ENCODE measurements at regions not wholly inside any gene's neighbourhood (a gene's known extent, or its start where the extent isn't known, plus 50 kb on each side); places are given as distances from the start of the nearest gene placed in this dataset.

DNA sequence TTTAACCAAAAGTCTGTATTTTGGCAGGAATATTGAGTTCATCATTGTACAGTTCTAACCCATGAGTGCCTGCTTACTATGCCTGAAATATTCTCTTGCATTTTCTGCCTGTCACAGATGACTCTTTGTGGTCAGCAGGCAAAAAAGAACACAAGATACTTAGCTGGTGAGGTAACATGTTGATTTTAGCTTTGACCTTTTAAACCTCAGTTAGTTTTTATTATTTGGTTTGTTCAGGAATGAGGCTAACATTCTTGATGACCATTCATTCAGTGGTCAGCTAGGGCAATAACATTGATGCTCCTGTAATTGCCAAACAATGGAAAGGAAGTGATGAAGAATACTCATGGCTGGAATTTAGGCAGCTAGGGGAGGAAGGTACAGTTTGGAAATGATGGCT, 491.2 kb downstream of the PIK3C3 start:
- H3K36me3 Mint-ChIP-seq (ENCODE audit: low read depth) = peaks cover 19% of the 10 kb centered on the region
- TF ChIP-seq CTCF (IDR thresholded peaks at IDR 0.05) = no peak
- no peak overlapping the region for H3K4me3 Mint-ChIP-seq
- H3K27ac Mint-ChIP-seq = no peak overlapping the region
- no peaks in the 10 kb centered on the region for H3K27me3 Mint-ChIP-seq (ENCODE audit: low read depth, poor library complexity)
- peaks cover 34% of the 10 kb centered on the region for H3K9me3 Mint-ChIP-seq
- no peaks in the 10 kb centered on the region for H3K4me1 Mint-ChIP-seq
- DNase-seq = no peak

DNA sequence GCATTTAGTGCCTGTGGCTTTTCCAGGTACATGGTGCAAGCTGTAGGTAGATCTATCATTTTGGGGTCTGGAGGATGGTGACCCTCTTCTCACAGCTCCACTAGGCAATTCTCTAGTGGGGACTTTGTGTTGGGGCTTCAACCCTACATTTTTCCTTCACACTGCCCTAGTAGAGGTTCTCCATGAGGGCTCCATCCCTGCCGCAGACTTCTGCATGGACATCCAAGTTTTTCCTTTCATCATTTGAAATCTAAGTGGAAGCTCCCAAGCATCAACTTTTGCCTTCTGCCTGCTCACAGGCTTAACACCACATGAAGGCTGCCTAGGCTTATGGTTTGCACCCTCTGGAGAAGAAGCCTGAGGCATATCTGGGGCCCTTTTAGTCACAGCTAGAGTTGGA, 492.7 kb downstream of the PIK3C3 start:
- Mint-ChIP-seq H3K27me3 (ENCODE audit: low read depth, poor library complexity) (no peaks in the 10 kb centered on the region), H3K36me3 (ENCODE audit: low read depth) (peaks cover 19% of the 10 kb centered on the region), H3K27ac (no peak overlapping the region), H3K9me3 (peaks cover 34% of the 10 kb centered on the region), H3K4me1 (no peaks in the 10 kb centered on the region), H3K4me3 (no peak overlapping the region)
- TF ChIP-seq CTCF (IDR thresholded peaks at IDR 0.05) = no peak
- no peak for DNase-seq

- H3K27ac Mint-ChIP-seq = no peak overlapping the region
- H3K27me3 Mint-ChIP-seq (ENCODE audit: low read depth, poor library complexity) = no peaks in the 10 kb centered on the region
- H3K36me3 Mint-ChIP-seq (ENCODE audit: low read depth) = no peaks in the 10 kb centered on the region
- no peaks in the 10 kb centered on the region for H3K9me3 Mint-ChIP-seq
- no peak overlapping the region for H3K4me3 Mint-ChIP-seq
- DNase-seq = no peak
- no peak for TF ChIP-seq CTCF (IDR thresholded peaks at IDR 0.05)
- peaks cover 25% of the 10 kb centered on the region for H3K4me1 Mint-ChIP-seq
Measured at GRCh38 chr18:42458226-42458625, 503.2 kb downstream of the PIK3C3 start.

DNA sequence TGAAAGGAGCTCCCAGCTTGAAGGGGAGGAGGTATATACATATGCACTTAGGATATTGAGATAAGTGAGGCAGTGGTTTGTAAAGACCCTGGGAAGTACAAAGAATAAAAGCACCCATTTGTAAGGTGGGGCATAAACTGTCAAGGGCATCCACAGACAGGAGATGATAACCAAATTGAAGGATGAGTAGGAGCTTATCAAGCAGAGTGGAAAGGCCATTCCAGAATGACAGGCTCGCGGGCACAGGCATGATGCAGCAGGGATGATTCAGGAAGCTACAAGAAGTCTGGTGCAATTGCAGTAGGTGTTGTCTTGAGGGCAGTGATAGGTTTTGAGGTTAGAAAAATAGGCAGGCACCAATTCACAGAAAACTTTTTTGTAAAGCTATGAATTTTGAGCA, 504.8 kb downstream of the PIK3C3 start:
- H3K9me3 Mint-ChIP-seq = no peaks in the 10 kb centered on the region
- no peak for TF ChIP-seq CTCF (IDR thresholded peaks at IDR 0.05)
- DNase-seq = no peak
- H3K27me3 Mint-ChIP-seq (ENCODE audit: low read depth, poor library complexity) = no peaks in the 10 kb centered on the region
- H3K36me3 Mint-ChIP-seq (ENCODE audit: low read depth) = no peaks in the 10 kb centered on the region
- no peak overlapping the region for H3K27ac Mint-ChIP-seq
- H3K4me3 Mint-ChIP-seq = no peak overlapping the region
- peaks cover 25% of the 10 kb centered on the region for H3K4me1 Mint-ChIP-seq

DNA sequence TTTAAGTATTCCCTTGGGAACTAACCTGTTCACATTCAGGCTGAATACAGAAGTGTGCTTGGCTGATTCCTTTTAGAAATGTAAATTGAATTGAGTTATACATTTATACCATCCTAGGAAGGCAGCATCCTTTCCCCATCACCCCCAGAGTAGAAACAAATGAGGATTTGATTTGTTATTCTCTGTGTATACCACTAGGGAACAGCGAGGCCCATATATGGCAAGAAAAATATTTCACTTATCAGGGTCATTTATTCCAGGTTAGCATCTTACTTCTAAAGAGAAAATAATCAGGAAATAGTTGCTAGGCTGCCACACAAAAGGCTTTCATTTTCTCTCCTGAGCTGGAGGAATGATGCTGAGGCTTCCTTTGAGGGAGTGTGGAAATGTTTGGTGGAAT, 516.9 kb downstream of the PIK3C3 start:
- Mint-ChIP-seq H3K27ac (peak overlapping the region; percentile 82), H3K4me1 (peaks cover 14% of the 10 kb centered on the region), H3K27me3 (ENCODE audit: low read depth, poor library complexity) (no peaks in the 10 kb centered on the region), H3K9me3 (no peaks in the 10 kb centered on the region), H3K36me3 (ENCODE audit: low read depth) (no peaks in the 10 kb centered on the region), H3K4me3 (no peak overlapping the region)
- no peak for TF ChIP-seq CTCF (IDR thresholded peaks at IDR 0.05)
- DNase-seq = no peak

DNA sequence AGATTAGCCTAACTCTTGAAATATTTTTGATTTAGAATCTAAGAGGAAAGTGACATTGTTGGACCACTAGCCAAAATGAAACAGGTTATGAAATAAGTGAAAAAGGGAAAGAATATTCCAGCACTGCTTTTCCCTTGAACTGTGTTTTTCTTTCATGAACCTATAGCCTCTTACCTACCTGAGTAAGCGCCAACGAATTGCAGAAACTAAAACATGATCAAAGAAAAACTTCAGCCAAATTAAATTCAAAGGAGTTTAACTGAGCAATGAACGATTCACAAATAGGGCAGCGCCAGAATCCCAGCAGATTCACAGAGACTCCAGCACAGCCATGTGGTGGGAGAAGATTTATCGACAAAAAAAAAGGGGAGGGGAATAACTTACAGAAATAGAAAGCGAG, 518.6 kb downstream of the PIK3C3 start:
- Mint-ChIP-seq H3K27me3 (ENCODE audit: low read depth, poor library complexity) (peaks cover 2% of the 10 kb centered on the region), H3K36me3 (ENCODE audit: low read depth) (no peaks in the 10 kb centered on the region), H3K27ac (no peak overlapping the region), H3K4me3 (no peak overlapping the region), H3K4me1 (peaks cover 20% of the 10 kb centered on the region), H3K9me3 (no peaks in the 10 kb centered on the region)
- TF ChIP-seq CTCF (IDR thresholded peaks at IDR 0.05) = no peak
- DNase-seq = no peak
